ENCODE measurements at regions not wholly inside any gene's neighbourhood (a gene's known extent, or its start where the extent isn't known, plus 50 kb on each side); places are given as distances from the start of the nearest gene placed in this dataset.
A peak's percentile ranks its signal among the peaks of the same experiment; 100 is the strongest.

DNA sequence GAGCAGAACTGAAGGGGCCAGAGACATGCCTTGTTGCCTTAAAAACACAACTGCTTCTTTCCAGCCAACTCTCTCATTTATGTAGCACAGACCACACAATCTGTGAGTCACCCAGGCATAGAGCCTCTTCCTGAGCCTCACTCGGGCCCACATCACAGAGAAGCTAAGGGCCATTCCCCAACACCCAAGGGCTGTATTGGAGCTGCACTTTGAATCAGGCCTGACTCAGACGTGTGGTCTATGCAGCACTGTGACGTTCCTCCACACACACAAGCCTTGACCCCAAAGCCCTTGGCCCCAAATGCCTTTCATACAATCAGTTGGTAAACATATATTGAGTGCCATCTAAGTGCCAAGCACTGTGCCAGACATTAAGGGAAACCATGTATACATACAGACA, 308.9 kb upstream of the DYNLRB2 start:
- TF ChIP-seq PAX5 (IDR thresholded peaks at IDR 0.05; ENCODE audit: insufficient read depth, low read length, severe bottlenecking) (peak; percentile 43), SPI1 (IDR thresholded peaks at IDR 0.05; ENCODE audit: low read depth, low read length) (no peak), POU2F2 (IDR thresholded peaks at IDR 0.05; ENCODE audit: low read depth, low read length) (0 out of 2 replicates have a peak, but pooled peaks have one; percentile 36)
- DNase-seq (ENCODE audit: insufficient read length, low spot score) (peak; percentile 28), FAIRE-seq (peak; percentile 57)

DNA sequence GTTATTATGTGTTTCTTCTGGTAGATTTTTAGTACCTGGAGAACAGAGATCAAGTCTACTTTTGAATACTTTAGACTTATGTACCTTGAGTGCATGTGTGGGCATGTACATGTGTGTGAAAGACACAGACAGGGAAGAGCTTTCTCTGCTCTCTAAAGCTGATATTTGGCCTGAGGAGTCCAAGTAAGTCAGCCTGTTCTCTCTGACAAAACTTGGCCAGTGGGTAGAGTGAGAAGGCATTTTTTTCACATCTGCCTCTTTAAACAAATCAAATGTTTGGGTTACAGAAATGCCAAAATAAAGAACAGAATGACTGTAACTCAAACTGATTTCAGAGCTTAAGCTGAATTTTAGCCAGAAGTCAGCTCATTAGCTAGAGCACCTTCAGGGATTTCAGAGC, 309.7 kb upstream of the DYNLRB2 start:
- no peak for DNase-seq (ENCODE audit: insufficient read length, low spot score)
- no peak for FAIRE-seq
- TF ChIP-seq SPI1 (IDR thresholded peaks at IDR 0.05; ENCODE audit: low read depth, low read length) (no peak), PAX5 (IDR thresholded peaks at IDR 0.05; ENCODE audit: insufficient read depth, low read length, severe bottlenecking) (no peak), POLR2AphosphoS5 (IDR thresholded peaks at IDR 0.05; ENCODE audit: low read depth, low read length) (no peak), POU2F2 (IDR thresholded peaks at IDR 0.05; ENCODE audit: low read depth, low read length) (no peak), POLR2A (IDR thresholded peaks at IDR 0.05; ENCODE audit: low read depth, low read length) (no peak), TAF1 (IDR thresholded peaks at IDR 0.05; ENCODE audit: low read depth, low read length) (no peak)

DNA sequence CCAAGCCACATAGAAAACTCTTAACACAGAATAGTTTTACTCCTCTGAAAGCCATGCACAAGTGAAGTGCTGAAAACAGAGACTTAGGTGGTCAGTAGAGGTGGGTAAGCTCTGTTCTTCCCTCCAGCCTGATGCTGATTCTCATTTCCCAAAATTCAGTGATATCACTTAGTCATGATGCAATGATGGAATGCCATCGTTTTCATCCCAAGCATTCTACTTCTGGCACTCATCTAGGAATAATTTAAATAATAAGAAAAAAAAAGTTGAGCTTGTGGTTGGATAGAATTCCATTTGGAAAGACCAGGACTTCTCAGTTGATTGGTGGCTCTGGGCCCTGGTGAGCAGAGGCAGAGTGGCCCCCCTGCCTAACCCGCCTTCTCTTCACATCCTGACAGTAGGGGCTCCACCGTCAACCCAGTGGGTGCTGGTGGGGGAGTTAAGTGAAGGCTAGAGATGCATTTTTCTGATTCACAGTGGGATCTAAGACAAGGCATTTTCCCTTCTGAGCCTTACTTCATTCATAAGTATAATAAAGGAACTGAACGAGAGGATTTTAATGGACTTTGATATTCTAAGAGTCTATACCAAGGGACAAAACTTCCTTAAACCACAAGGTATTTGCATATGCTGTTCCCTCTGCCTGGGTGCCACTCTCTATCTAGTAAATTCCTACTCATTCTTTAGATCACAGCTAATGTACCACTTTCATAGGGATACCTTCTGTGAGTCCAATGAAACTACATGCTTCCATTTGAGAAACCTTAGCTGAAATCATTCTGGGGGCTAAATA, 310.3 kb upstream of the DYNLRB2 start:
- TF ChIP-seq POLR2AphosphoS5 (IDR thresholded peaks at IDR 0.05; ENCODE audit: low read depth, low read length), result no peak
- TF ChIP-seq POU2F2 (IDR thresholded peaks at IDR 0.05; ENCODE audit: low read depth, low read length), result no peak
- no peak for TF ChIP-seq SPI1 (IDR thresholded peaks at IDR 0.05; ENCODE audit: low read depth, low read length)
- no peak for TF ChIP-seq POLR2A (IDR thresholded peaks at IDR 0.05; ENCODE audit: low read depth, low read length)
- no peak for TF ChIP-seq TAF1 (IDR thresholded peaks at IDR 0.05; ENCODE audit: low read depth, low read length)
- TF ChIP-seq PAX5 (IDR thresholded peaks at IDR 0.05; ENCODE audit: insufficient read depth, low read length, severe bottlenecking), result no peak
- FAIRE-seq (no peak), DNase-seq (ENCODE audit: insufficient read length, low spot score) (no peak)

DNA sequence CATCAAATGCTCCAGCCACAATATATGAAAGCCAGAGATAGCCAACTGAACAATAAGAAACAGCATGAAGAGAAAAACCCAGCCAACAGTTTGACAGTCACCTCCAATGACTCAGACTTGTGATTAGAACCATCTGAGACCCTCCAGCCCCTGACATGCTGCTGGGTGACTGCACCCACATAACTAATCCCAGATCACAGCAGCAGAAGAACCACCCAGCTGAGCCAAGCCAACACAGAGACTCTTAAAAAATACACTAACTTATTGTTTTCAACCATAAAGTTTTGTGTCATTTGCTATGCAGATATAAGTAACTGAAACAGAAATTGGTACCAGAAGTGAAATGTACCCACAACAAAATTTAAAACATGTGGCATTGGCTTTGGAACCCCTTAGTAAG, 314.3 kb upstream of the DYNLRB2 start:
- FAIRE-seq, result no peak

DNA sequence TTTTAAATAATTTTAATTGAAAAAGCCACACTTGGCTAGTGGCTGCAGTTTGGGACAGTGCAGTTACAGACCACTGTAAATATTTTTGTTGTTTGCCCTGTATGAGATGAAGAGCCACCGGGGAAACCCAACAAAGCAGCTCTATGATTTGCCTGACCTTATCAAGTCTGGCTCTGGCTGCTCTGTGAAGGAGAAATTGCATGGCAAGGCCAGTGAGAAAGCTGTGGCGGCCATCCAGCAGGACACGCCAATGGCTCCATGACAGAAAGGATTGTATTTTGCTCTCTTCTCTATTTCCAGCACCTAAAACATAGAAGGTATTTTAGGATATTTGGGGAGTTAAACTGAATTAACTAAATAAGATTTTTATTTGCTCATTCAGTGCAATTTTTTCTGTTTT, 330.0 kb upstream of the DYNLRB2 start:
- FAIRE-seq (no peak), DNase-seq (ENCODE audit: insufficient read length, low spot score) (no peak)
- TF ChIP-seq SPI1 (IDR thresholded peaks at IDR 0.05; ENCODE audit: low read depth, low read length) (no peak), TAF1 (IDR thresholded peaks at IDR 0.05; ENCODE audit: low read depth, low read length) (no peak), POLR2AphosphoS5 (IDR thresholded peaks at IDR 0.05; ENCODE audit: low read depth, low read length) (no peak), PAX5 (IDR thresholded peaks at IDR 0.05; ENCODE audit: insufficient read depth, low read length, severe bottlenecking) (no peak), POU2F2 (IDR thresholded peaks at IDR 0.05; ENCODE audit: low read depth, low read length) (no peak), POLR2A (IDR thresholded peaks at IDR 0.05; ENCODE audit: low read depth, low read length) (no peak)

More for the DNA sequence above, 314.3 kb upstream of the DYNLRB2 start:
- no peak for TF ChIP-seq SPI1 (IDR thresholded peaks at IDR 0.05; ENCODE audit: low read depth, low read length)
- TF ChIP-seq POU2F2 (IDR thresholded peaks at IDR 0.05; ENCODE audit: low read depth, low read length), result no peak
- no peak for TF ChIP-seq PAX5 (IDR thresholded peaks at IDR 0.05; ENCODE audit: insufficient read depth, low read length, severe bottlenecking)
- no peak for TF ChIP-seq TAF1 (IDR thresholded peaks at IDR 0.05; ENCODE audit: low read depth, low read length)
- no peak for TF ChIP-seq POLR2A (IDR thresholded peaks at IDR 0.05; ENCODE audit: low read depth, low read length)
- no peak for TF ChIP-seq POLR2AphosphoS5 (IDR thresholded peaks at IDR 0.05; ENCODE audit: low read depth, low read length)
- DNase-seq (ENCODE audit: insufficient read length, low spot score), result no peak

DNA sequence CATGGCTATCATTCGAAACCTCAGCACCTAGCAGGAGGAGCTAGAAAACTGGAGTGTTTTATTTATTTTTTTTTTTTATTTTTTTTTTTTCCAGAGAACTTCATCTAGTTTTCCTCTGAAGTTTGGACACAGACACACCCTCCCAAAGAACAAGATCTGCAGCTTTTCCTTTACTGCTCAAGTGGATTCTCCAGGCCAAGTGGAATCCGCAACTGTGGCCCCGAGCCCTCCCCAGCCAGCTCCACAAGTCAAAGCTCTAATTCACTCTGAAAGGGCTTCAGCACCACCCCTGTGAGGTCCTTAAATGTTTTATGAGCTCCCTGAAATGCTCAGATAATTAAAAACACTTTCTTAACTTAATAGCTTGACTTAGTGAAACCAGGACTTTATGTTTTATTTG, 332.1 kb upstream of the DYNLRB2 start:
- no peak for TF ChIP-seq SPI1 (IDR thresholded peaks at IDR 0.05; ENCODE audit: low read depth, low read length)
- TF ChIP-seq POU2F2 (IDR thresholded peaks at IDR 0.05; ENCODE audit: low read depth, low read length), result no peak
- TF ChIP-seq PAX5 (IDR thresholded peaks at IDR 0.05; ENCODE audit: insufficient read depth, low read length, severe bottlenecking), result no peak
- TF ChIP-seq POLR2AphosphoS5 (IDR thresholded peaks at IDR 0.05; ENCODE audit: low read depth, low read length), result no peak
- TF ChIP-seq TAF1 (IDR thresholded peaks at IDR 0.05; ENCODE audit: low read depth, low read length), result no peak
- TF ChIP-seq POLR2A (IDR thresholded peaks at IDR 0.05; ENCODE audit: low read depth, low read length), result no peak
- no peak for DNase-seq (ENCODE audit: insufficient read length, low spot score)
- FAIRE-seq, result no peak

DNA sequence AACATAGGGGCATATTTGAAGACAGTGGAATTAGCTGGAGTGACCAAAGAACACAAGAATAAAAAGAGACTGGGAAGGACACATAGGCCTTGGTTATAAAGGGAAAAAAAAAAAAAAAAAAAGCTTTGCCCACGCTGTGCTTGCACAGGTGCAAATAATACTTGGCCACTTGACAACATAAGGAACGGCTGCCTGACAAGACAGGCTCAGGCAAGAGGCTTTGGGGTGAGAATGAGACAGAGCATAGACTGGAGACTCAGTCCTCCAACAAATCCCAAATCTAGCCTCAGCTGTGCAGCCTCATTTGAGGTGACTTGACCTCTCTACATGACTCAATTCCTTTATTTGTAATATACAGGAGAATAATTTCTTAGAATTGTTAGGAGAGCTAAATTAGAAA, 332.8 kb upstream of the DYNLRB2 start:
- FAIRE-seq (no peak), DNase-seq (ENCODE audit: insufficient read length, low spot score) (no peak)
- TF ChIP-seq POU2F2 (IDR thresholded peaks at IDR 0.05; ENCODE audit: low read depth, low read length) (no peak), PAX5 (IDR thresholded peaks at IDR 0.05; ENCODE audit: insufficient read depth, low read length, severe bottlenecking) (no peak), SPI1 (IDR thresholded peaks at IDR 0.05; ENCODE audit: low read depth, low read length) (no peak), TAF1 (IDR thresholded peaks at IDR 0.05; ENCODE audit: low read depth, low read length) (no peak), POLR2A (IDR thresholded peaks at IDR 0.05; ENCODE audit: low read depth, low read length) (no peak)

DNA sequence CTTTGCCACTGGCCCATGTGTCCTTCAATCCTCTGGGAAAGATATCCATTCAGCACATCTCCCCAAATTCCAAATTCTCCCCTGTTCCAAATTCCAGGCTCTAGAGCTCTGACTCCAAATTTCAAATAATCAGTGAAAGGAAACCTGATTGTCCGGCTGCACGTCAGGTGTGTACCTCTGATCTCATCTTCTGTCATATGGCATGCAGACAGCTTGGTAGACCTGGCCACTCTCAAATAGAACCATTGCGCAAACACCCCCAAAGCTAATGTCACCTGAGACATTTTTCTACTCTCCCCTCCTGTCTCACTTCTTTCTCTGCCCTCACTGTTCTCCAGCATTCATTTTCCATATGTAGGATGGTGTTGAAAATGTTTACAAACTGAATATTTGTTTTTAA, 337.0 kb upstream of the DYNLRB2 start:
- TF ChIP-seq POLR2AphosphoS5 (IDR thresholded peaks at IDR 0.05; ENCODE audit: low read depth, low read length) (no peak), PAX5 (IDR thresholded peaks at IDR 0.05; ENCODE audit: insufficient read depth, low read length, severe bottlenecking) (no peak), POLR2A (IDR thresholded peaks at IDR 0.05; ENCODE audit: low read depth, low read length) (no peak), SPI1 (IDR thresholded peaks at IDR 0.05; ENCODE audit: low read depth, low read length) (no peak), POU2F2 (IDR thresholded peaks at IDR 0.05; ENCODE audit: low read depth, low read length) (no peak), TAF1 (IDR thresholded peaks at IDR 0.05; ENCODE audit: low read depth, low read length) (no peak)
- DNase-seq (ENCODE audit: insufficient read length, low spot score) (no peak), FAIRE-seq (no peak)

DNA sequence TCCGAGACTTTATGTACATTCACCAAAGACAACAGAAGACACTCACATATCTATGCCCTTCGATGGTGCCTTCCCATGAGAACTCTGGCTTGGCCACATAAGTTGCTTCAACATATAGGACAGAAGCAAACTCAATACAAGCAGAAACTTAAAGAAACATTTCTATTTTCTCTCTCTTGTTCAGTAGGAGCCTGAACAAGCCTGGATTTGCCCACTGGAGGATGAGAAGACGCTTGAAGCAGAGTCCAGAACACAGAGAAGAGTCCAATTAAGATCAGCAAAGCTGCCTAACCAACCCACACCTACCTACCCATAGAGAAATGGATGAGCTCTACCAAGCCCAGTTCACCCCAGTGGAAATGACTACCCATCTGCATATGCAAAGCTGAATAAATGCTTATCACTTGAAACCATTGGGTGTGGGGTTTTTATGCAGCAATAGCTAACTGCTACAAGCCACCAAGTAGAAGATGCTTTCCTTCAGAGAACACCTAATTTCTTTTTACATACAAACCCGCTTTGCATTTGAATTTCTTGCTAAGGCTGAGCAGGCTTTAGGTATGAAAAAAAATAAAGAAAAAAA, 337.9 kb upstream of the DYNLRB2 start:
- TF ChIP-seq SPI1 (IDR thresholded peaks at IDR 0.05; ENCODE audit: low read depth, low read length) (no peak), PAX5 (IDR thresholded peaks at IDR 0.05; ENCODE audit: insufficient read depth, low read length, severe bottlenecking) (no peak), POLR2A (IDR thresholded peaks at IDR 0.05; ENCODE audit: low read depth, low read length) (no peak), POLR2AphosphoS5 (IDR thresholded peaks at IDR 0.05; ENCODE audit: low read depth, low read length) (no peak), TAF1 (IDR thresholded peaks at IDR 0.05; ENCODE audit: low read depth, low read length) (no peak), POU2F2 (IDR thresholded peaks at IDR 0.05; ENCODE audit: low read depth, low read length) (no peak)
- no peak for DNase-seq (ENCODE audit: insufficient read length, low spot score)
- no peak for FAIRE-seq
